LNCAP (cell line): ENCODE measurements at regions not wholly inside any gene's neighbourhood (a gene's known extent, or its start where the extent isn't known, plus 50 kb on each side); places are given as distances from the start of the nearest gene placed in this dataset.

Experiments
- TF ChIP-seq, protein P1 (sequence below): fragments of 450-650 bp; IDR thresholded peaks from 2 replicates; pipeline ENCODE4 v1.5.1; 2017; ENCODE audit warnings: mild to moderate bottlenecking

DNA sequence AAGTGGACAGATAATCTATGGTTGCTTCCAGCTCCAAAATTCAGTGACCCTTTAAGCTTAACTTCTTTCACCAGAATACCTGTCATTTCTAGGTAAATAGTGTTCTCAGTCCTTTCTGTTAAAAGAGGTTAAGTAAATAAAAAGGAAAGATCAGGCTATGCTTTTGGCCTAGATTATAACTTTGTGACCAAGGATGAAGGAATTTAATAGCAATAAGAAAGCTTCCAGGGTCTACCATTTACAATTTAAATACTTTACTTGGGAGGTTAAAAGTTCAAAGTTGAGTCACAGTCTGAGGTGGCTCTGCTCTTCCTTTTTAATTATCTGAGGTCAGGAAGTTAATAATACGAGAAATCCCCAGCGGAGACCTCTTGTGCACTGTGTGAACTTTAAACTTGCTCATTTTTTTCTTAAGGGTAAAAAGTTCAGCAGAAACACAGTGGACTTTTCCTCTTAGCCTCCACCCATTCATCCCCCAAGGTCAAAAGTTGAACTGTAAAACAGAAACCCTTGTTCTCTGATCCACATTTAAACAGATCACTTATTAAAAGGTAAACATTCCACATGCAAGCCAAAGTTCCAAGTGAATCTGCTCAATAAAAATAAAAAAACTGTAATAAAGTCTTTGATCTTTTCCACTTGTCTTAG, 187.1 kb downstream of the NRIP1 start:
- TF ChIP-seq, protein P1, sequence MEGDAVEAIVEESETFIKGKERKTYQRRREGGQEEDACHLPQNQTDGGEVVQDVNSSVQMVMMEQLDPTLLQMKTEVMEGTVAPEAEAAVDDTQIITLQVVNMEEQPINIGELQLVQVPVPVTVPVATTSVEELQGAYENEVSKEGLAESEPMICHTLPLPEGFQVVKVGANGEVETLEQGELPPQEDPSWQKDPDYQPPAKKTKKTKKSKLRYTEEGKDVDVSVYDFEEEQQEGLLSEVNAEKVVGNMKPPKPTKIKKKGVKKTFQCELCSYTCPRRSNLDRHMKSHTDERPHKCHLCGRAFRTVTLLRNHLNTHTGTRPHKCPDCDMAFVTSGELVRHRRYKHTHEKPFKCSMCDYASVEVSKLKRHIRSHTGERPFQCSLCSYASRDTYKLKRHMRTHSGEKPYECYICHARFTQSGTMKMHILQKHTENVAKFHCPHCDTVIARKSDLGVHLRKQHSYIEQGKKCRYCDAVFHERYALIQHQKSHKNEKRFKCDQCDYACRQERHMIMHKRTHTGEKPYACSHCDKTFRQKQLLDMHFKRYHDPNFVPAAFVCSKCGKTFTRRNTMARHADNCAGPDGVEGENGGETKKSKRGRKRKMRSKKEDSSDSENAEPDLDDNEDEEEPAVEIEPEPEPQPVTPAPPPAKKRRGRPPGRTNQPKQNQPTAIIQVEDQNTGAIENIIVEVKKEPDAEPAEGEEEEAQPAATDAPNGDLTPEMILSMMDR = no peak

DNA sequence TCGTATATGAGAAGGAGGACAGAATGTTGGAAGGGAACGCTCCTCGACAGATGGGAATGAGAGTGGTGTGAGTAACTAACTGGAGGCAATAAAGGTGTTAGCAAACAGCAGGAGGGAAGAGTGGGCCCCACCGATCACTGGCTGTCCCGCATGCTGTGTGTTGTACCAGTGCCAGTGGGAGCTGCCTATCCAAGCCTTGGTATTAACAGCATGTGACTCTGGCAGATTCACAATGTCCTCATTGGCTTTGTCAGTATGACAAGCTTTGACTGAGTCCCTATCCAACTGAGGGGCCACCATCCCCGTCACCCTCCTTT, 188.3 kb downstream of the NRIP1 start:
- TF ChIP-seq, protein P1 = no peak

DNA sequence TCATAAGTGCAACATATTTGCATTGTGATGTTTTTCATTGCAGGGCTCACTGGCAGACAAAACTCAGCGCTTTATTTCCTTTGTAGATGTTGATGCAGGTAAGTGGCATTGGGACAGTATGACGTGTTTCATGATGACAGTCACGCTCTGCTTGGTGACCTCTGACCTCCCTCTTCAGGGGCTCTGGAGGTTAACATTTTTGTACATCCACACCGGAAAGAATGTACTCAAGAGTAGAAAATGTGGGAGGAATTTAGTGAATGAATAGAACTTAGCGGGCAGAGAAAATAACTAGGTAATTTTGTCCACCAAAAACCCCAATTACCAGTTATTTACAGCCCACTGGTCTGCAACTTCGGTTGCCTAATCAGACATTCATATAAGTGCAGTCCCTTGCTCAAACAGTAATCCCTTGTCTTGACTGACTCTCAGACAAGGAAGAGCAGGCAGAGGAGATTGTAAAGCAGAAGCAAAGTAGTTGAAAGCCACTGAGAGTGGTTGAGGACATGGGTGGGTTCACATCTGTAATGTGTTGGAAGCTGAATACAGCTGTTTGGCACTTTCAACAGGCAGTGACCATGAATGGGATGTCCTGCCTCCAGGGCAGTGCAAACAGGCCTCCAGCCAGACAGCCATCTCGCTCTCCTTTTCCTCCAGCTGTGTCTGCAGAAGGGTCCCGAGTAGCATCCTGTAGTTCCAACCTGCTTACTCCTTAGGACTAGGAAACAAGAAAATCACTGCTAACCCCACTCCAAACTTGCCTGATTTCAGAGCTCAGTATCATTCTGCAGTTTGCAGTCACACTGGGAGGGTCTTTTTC, 188.9 kb downstream of the NRIP1 start:
- TF ChIP-seq, protein P1 = no peak

DNA sequence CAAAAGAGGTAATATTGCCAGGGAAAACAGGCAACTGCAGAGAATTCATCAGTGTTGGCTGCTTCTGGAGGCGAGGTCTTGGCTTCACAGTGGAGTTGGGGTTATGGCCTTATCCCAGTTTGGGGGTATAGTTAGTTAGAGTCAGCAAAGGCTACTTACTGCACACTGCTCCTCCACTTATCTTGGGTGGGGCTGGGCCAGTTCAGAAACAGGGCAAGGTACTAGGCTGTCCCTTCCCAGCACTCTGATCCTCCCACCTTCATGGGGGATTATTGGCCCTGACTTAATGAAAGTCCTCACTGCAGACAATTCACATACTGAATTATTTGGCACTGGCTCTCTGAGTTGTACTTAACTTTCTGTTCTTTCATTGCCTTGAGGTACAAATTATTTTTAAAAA, 189.6 kb downstream of the NRIP1 start:
- TF ChIP-seq, protein P1 = no peak

DNA sequence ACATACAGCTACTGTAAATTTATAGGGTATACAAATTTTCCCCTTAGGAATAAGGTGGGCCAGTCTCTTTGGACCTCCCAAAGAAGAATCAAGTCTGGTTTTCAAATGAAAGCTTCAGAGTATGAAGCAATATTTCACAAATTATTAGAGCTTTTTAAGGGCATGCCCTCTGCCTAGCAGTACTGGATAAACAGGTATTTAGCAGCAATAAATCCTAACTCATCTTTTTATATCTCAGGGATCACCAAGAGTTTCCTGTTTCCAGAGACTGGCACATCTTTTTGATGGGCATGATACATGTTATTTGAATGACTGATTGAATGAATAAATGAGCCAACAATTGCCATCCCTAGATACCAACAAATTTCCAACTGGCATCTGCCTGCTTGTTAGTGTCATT, 190.4 kb downstream of the NRIP1 start:
- TF ChIP-seq, protein P1 = no peak

DNA sequence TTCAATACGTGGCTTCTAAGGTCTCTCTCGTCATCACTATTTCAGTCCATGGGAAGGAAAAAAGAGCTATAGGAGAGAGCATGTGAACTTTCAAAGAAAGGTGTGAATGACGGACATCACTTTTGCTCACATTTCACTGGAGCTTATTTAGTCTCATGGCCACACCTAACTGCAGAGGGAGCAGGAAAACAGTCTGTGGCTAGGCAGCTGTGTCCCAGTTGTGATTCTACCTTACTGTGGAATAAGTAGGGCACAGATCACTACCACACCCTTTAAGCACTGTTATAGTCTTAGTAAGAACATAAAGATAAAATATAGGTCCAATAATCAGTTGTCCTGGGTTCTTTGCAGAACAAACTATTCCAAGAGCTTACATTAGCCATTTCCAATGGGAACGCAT, 192.9 kb downstream of the NRIP1 start:
- TF ChIP-seq, protein P1 = no peak

DNA sequence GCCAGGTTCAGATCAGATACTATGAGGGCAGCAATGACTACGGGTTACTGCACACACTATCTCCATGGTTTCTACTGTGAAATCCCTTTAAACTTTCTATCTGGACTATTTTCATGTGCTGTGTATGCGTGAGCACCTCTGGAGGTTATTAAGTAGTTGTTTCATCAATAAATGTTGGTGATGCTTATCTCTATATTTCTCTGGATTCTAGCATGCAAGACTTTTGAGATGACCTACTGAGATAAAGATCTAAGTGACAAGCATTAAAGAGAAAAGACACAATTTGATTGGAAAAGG, 194.0 kb downstream of the NRIP1 start:
- TF ChIP-seq, protein P1 = no peak
